ENCODE measurements at regions not wholly inside any gene's neighbourhood (a gene's known extent, or its start where the extent isn't known, plus 50 kb on each side); places are given as distances from the start of the nearest gene placed in this dataset.

GRCh38 chr12:40157336-40157735 is 51.5 kb upstream of the SLC2A13 start:
- no peak for TF ChIP-seq CTCF (IDR thresholded peaks at IDR 0.05; ENCODE audit: low read length)
- TF ChIP-seq EZH2 (IDR thresholded peaks at IDR 0.05; ENCODE audit: borderline replicate concordance, low read length): no peak
